ENCODE measurements at regions not wholly inside any gene's neighbourhood (a gene's known extent, or its start where the extent isn't known, plus 50 kb on each side); places are given as distances from the start of the nearest gene placed in this dataset.

DNA sequence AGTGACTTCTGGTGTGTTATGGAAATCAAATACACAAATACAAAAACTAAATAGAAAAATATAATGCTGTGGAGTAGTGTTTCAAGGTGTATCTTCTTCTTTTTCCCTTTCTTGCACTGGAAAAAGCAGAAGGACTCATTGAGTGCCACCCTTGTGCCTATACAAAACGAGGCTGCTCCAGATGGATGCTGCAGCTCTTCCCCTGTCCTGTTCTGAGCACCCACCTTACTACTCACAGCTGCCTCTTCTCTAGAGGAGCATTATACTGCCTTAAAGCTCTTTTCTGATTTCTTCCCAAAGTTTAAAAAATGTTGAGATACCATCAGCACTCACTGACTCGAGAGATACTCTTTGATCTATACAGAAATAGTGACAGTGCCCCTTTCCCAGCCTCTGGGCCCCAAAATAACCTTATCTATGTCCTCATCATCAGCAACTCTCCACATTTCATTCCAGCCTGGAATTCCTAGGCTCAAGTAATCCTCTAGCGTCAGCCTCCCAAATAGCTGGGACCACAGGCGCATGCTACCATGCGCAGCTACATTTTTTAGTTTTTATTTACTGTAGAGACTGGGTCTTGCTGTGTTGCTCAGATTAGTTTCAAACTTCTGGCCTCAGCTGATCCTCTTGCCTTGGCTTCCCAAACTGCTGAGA is 1356.1 kb upstream of the NRXN1 start:
- H3K9me3 ChIP-seq, result no peaks in the 10 kb centered on the region
- no peak for DNase-seq
- H3K4me3 ChIP-seq, result no peak overlapping the region
- H3K27me3 ChIP-seq, result no peaks in the 10 kb centered on the region
- H3K36me3 ChIP-seq, result no peaks in the 10 kb centered on the region
- WGBS, 2 donors, result 77 to 84% methylated on average over 5 of the region's 5 CpGs
- no peak for ATAC-seq (ENCODE audit: low FRiP score in 2 of 2)
- H3K27ac ChIP-seq, result no peak overlapping the region
- H3K4me1 ChIP-seq, result no peaks in the 10 kb centered on the region
- TF ChIP-seq POLR2A (IDR thresholded peaks at IDR 0.05) (no peak), EP300 (IDR thresholded peaks at IDR 0.05) (no peak), POLR2AphosphoS5 (IDR thresholded peaks at IDR 0.05) (no peak)
- TF ChIP-seq, protein P1, sequence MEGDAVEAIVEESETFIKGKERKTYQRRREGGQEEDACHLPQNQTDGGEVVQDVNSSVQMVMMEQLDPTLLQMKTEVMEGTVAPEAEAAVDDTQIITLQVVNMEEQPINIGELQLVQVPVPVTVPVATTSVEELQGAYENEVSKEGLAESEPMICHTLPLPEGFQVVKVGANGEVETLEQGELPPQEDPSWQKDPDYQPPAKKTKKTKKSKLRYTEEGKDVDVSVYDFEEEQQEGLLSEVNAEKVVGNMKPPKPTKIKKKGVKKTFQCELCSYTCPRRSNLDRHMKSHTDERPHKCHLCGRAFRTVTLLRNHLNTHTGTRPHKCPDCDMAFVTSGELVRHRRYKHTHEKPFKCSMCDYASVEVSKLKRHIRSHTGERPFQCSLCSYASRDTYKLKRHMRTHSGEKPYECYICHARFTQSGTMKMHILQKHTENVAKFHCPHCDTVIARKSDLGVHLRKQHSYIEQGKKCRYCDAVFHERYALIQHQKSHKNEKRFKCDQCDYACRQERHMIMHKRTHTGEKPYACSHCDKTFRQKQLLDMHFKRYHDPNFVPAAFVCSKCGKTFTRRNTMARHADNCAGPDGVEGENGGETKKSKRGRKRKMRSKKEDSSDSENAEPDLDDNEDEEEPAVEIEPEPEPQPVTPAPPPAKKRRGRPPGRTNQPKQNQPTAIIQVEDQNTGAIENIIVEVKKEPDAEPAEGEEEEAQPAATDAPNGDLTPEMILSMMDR (IDR thresholded peaks at IDR 0.05), result no peak

GRCh38 chr2:52386433-52387030 is 1354.6 kb upstream of the NRXN1 start:
- Histone ChIP-seq H3K4me3 (no peak overlapping the region), H3K27ac (no peak overlapping the region), H3K36me3 (no peaks in the 10 kb centered on the region), H3K9me3 (no peaks in the 10 kb centered on the region), H3K4me1 (no peaks in the 10 kb centered on the region), H3K27me3 (no peaks in the 10 kb centered on the region)
- DNase-seq, result no peak
- ATAC-seq (ENCODE audit: low FRiP score in 2 of 2), result no peak
- 82 to 100% methylated on average over 1 of the region's 1 CpG for WGBS, 2 donors
- TF ChIP-seq, protein P1 (IDR thresholded peaks at IDR 0.05), result no peak
- TF ChIP-seq POLR2A (IDR thresholded peaks at IDR 0.05), result no peak
- no peak for TF ChIP-seq POLR2AphosphoS5 (IDR thresholded peaks at IDR 0.05)
- no peak for TF ChIP-seq EP300 (IDR thresholded peaks at IDR 0.05)

DNA sequence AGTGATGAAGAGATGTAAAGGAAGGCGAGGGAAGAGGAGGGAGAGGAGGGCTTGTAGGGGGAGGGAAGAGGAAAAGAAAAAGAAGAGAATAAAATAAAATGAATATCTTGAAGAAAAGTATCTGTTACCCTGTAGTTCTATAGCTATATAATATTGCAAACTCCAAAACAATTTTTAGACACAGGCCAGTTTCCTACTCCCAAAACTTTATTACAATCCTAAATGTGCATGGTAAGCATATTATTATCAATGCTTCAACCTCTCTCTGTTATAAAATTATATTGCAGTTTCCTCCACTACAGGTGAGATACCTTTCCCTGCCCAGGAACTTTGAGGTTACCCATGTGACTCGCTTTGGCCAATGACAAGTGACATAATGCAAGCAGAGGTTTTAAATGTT is 1351.6 kb upstream of the NRXN1 start:
- Histone ChIP-seq H3K9me3 (no peaks in the 10 kb centered on the region), H3K4me3 (no peak overlapping the region), H3K27ac (no peak overlapping the region), H3K36me3 (no peaks in the 10 kb centered on the region), H3K27me3 (no peaks in the 10 kb centered on the region), H3K4me1 (no peaks in the 10 kb centered on the region)
- WGBS, 2 donors, result 63 to 78% methylated on average over 2 of the region's 2 CpGs
- no peak for ATAC-seq (ENCODE audit: low FRiP score in 2 of 2)
- DNase-seq, result no peak
- TF ChIP-seq, protein P1 (IDR thresholded peaks at IDR 0.05), result no peak
- no peak for TF ChIP-seq POLR2AphosphoS5 (IDR thresholded peaks at IDR 0.05)
- no peak for TF ChIP-seq POLR2A (IDR thresholded peaks at IDR 0.05)

GRCh38 chr2:52369178-52369577 is 1337.2 kb upstream of the NRXN1 start:
- ATAC-seq (ENCODE audit: low FRiP score in 2 of 2), result no peak

More at GRCh38 chr2:52369178-52369577, 1337.2 kb upstream of the NRXN1 start:
- Histone ChIP-seq H3K4me1 (no peaks in the 10 kb centered on the region), H3K36me3 (no peaks in the 10 kb centered on the region), H3K4me3 (no peak overlapping the region), H3K27ac (no peak overlapping the region), H3K27me3 (no peaks in the 10 kb centered on the region), H3K9me3 (no peaks in the 10 kb centered on the region)
- TF ChIP-seq POLR2A (IDR thresholded peaks at IDR 0.05) (no peak), POLR2AphosphoS5 (IDR thresholded peaks at IDR 0.05) (no peak), EP300 (IDR thresholded peaks at IDR 0.05) (no peak)
- TF ChIP-seq, protein P1 (IDR thresholded peaks at IDR 0.05), result no peak
- no peak for DNase-seq
- 34 to 57% methylated on average over 2 of the region's 2 CpGs for WGBS, 2 donors
